SU-DHL-6 (cell line): ENCODE measurements at regions not wholly inside any gene's neighbourhood (a gene's known extent, or its start where the extent isn't known, plus 50 kb on each side); places are given as distances from the start of the nearest gene placed in this dataset.

Source experiments
- CTCF ChIP-seq: fragments of 200-600 bp; sonication (generic); IDR thresholded peaks from one replicate; pipeline ENCODE4 v1.5.1; 2017; ENCODE audit warnings: antibody characterized with exemption, mild to moderate bottlenecking, low read length, moderate library complexity; ENCODE audit not compliant: insufficient read depth, poor library complexity, severe bottlenecking
- EZH2phosphoT487 ChIP-seq: fragments of 200-600 bp; sonication (generic), shearing (Covaris generic); conservative IDR thresholded peaks from 2 replicates; pipeline ENCODE4 v1.6.1; 2018; ENCODE audit warnings: mild to moderate bottlenecking, antibody characterized with exemption, low read length, moderate library complexity, mixed read lengths

- no peak for TF ChIP-seq CTCF
- no peak for TF ChIP-seq EZH2phosphoT487
Measured at GRCh38 chr13:55543053-55543452, 1597.7 kb upstream of the PRR20A start.
